Activated CD8-positive, alpha-beta memory T cell treated with anti-CD3 and anti-CD28 coated beads, Interleukin-2, amount 10 ng/mL, durations not matched to agents 7 days and 5 days (primary cell): ENCODE measurements at regions not wholly inside any gene's neighbourhood (a gene's known extent, or its start where the extent isn't known, plus 50 kb on each side); places are given as distances from the start of the nearest gene placed in this dataset.

ENCODE experiments used
- ATAC-seq: fragments of 150-1000 bp; cut with Tn5 transposase; one replicate; pipeline ENCODE4 v1.10.0; 2021; ENCODE audit warnings: moderate library complexity
- CTCF ChIA-PET: fragments of 350-600 bp; sonication (Branson Sonifier 250); formaldehyde crosslinking; loops from one replicate; lab custom pipeline; 2021; ENCODE audit warnings: antibody characterized with exemption; lab: Charles Lee
- DNase-seq: peaks from one replicate; pipeline ENCODE4 v3.0.0-alpha.2; 2020
- H3K27ac Mint-ChIP-seq: one replicate; pipeline ENCODE4 v1.8.0; 2021; ENCODE audit warnings: mild to moderate bottlenecking, mixed read lengths
- H3K27me3 Mint-ChIP-seq: one replicate; pipeline ENCODE4 v1.8.0; 2021; ENCODE audit warnings: mixed read lengths
- H3K36me3 Mint-ChIP-seq: one replicate; pipeline ENCODE4 v1.8.0; 2021; ENCODE audit warnings: mild to moderate bottlenecking, mixed read lengths
- H3K4me1 Mint-ChIP-seq: one replicate; pipeline ENCODE4 v1.8.0; 2021; ENCODE audit warnings: mixed read lengths
- H3K4me3 Mint-ChIP-seq: one replicate; pipeline ENCODE4 v1.8.0; 2021; ENCODE audit warnings: mild to moderate bottlenecking, moderate library complexity, mixed read lengths
- H3K9me3 Mint-ChIP-seq: one replicate; pipeline ENCODE4 v1.8.0; 2022; ENCODE audit warnings: low read depth, mixed read lengths

- ATAC-seq = no peak
- no peak for DNase-seq
- no peak overlapping the region for H3K4me3 Mint-ChIP-seq
- no peak overlapping the region for H3K27ac Mint-ChIP-seq
- H3K36me3 Mint-ChIP-seq = no peaks in the 10 kb centered on the region
- no peaks in the 10 kb centered on the region for H3K4me1 Mint-ChIP-seq
- no peaks in the 10 kb centered on the region for H3K9me3 Mint-ChIP-seq
- H3K27me3 Mint-ChIP-seq = peaks cover 21% of the 10 kb centered on the region
- CTCF ChIA-PET = no interaction called here
These were observed 389.4 kb downstream of the NPIPA8 start for GRCh38 chr16:17947165-17947564.

GRCh38 chr16:17945080-17945601, 391.4 kb downstream of the NPIPA8 start:
- Mint-ChIP-seq H3K27me3 (peaks cover 23% of the 10 kb centered on the region), H3K4me3 (no peak overlapping the region), H3K4me1 (no peaks in the 10 kb centered on the region), H3K36me3 (no peaks in the 10 kb centered on the region), H3K27ac (no peak overlapping the region), H3K9me3 (no peaks in the 10 kb centered on the region)
- CTCF ChIA-PET = no interaction called here
- no peak for ATAC-seq
- no peak for DNase-seq

DNA sequence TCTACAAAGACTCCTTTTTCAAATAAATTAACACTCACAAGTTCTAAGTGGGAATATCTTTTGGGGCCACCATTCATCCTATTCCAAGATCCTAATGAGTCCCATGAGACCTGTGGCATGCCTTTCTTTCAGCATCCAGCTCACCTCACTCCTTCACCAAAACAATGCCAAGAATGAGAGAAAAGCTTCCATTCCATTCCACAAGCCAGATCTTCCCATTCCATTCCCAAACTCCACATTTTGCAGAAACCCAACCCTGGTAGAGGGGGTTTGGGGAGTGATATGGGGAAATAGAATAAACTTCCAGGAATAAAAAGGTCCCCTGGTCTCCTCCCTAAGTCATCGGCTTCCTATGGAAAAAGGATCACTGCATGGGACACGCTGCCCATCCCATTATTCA, 392.2 kb downstream of the NPIPA8 start:
- no peak for ATAC-seq
- peaks cover 16% of the 10 kb centered on the region for H3K27me3 Mint-ChIP-seq

DNA sequence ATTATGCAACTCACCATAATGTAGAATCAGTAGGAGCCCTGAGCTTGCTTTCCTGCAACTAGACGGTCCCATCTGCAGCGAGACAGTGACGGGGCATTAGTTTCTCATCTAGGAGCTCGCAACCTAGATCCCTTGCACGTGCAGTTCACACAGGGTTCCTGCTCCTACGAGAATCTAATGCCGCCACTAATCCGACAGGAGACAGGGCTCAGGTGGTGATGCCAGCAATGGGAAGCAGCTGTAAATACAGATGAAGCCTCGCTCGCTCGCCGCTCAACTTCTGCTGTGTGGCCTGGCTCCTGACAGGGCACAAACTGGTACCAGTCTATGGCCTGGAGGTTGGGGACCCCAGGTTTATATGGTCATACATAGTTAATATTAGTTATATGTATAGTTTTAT, 394.5 kb downstream of the NPIPA8 start:
- no peak for ATAC-seq
- Mint-ChIP-seq H3K4me1 (peaks cover 13% of the 10 kb centered on the region), H3K9me3 (no peaks in the 10 kb centered on the region), H3K27ac (no peak overlapping the region), H3K27me3 (peaks cover 7% of the 10 kb centered on the region), H3K4me3 (no peak overlapping the region), H3K36me3 (no peaks in the 10 kb centered on the region)
- CTCF ChIA-PET = no interaction called here
- DNase-seq = no peak

More for the DNA sequence above, 392.2 kb downstream of the NPIPA8 start:
- Mint-ChIP-seq H3K4me1 (peaks cover 4% of the 10 kb centered on the region), H3K4me3 (no peak overlapping the region), H3K9me3 (no peaks in the 10 kb centered on the region), H3K27ac (no peak overlapping the region), H3K36me3 (no peaks in the 10 kb centered on the region)
- no peak for DNase-seq
- CTCF ChIA-PET = no interaction called here

- no peak overlapping the region for H3K4me3 Mint-ChIP-seq
- ATAC-seq (no peak), DNase-seq (no peak)
- CTCF ChIA-PET = no interaction called here
- no peaks in the 10 kb centered on the region for H3K36me3 Mint-ChIP-seq
- no peaks in the 10 kb centered on the region for H3K9me3 Mint-ChIP-seq
- peaks cover 5% of the 10 kb centered on the region for H3K27me3 Mint-ChIP-seq
- H3K27ac Mint-ChIP-seq = no peak overlapping the region
- H3K4me1 Mint-ChIP-seq = peaks cover 13% of the 10 kb centered on the region
These were observed 395.8 kb downstream of the NPIPA8 start for GRCh38 chr16:17940584-17941364.

DNA sequence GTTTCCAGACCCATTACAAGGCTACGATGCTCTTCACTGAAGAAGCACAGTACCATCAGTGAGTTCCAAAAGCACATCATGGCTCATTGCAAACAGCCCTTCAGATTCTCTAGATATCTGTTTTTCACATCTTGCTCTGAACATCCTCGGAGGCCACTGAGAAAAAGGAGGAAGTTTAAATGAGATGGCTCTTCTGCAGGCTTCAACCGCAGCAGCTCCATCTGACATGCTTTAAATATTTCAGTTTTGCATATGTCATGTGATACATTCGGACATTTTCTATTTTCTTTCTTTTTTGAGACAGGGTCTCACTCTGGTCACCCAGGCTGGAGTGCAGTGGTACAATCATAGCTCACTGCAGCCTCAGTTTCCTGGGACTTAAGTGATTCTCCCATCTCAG, 396.8 kb downstream of the NPIPA8 start:
- Mint-ChIP-seq H3K9me3 (no peaks in the 10 kb centered on the region), H3K4me1 (peaks cover 13% of the 10 kb centered on the region), H3K36me3 (no peaks in the 10 kb centered on the region), H3K27me3 (peaks cover 3% of the 10 kb centered on the region), H3K27ac (peak overlapping the region; percentile 24), H3K4me3 (no peak overlapping the region)
- ATAC-seq (no peak), DNase-seq (no peak)
- CTCF ChIA-PET = no interaction called here

DNA sequence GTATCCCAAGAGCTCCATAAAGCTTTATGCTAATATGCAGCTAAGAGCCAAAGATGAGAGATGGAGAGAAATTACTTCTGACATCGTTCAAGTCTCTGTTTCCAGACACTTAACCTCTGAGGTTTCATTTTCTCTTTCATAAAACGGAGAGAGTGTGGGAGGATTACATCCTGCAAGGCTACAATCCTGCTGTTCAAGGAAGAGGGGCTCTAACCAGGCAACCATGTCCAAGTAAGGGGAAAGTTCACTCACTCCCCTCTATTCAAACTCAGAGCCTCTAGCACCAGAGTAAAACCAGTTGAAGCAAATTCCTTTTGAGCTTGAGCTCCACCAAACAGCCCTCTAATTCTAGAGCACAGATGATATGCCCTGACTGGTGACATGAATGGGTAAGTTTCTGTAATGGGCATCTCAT, 397.4 kb downstream of the NPIPA8 start:
- CTCF ChIA-PET = no interaction called here
- Mint-ChIP-seq H3K36me3 (no peaks in the 10 kb centered on the region), H3K27ac (peak overlapping the region; percentile 70), H3K4me1 (peaks cover 13% of the 10 kb centered on the region), H3K27me3 (peaks cover 3% of the 10 kb centered on the region), H3K9me3 (no peaks in the 10 kb centered on the region), H3K4me3 (peak overlapping the region; percentile 59)
- DNase-seq (no peak), ATAC-seq (peak; percentile 51)

- H3K9me3 Mint-ChIP-seq = no peaks in the 10 kb centered on the region
- no peak for ATAC-seq
- peaks cover 3% of the 10 kb centered on the region for H3K27me3 Mint-ChIP-seq
- no peak overlapping the region for H3K27ac Mint-ChIP-seq
- H3K36me3 Mint-ChIP-seq = no peaks in the 10 kb centered on the region
- H3K4me1 Mint-ChIP-seq = peaks cover 13% of the 10 kb centered on the region
- H3K4me3 Mint-ChIP-seq = no peak overlapping the region
- CTCF ChIA-PET = no interaction called here
- no peak for DNase-seq
These were observed 398.0 kb downstream of the NPIPA8 start for GRCh38 chr16:17938546-17938945.

GRCh38 chr16:17936766-17937402, 399.7 kb downstream of the NPIPA8 start:
- DNase-seq = no peak
- ATAC-seq = no peak
- Mint-ChIP-seq H3K27me3 (peaks cover 3% of the 10 kb centered on the region), H3K4me1 (peaks cover 13% of the 10 kb centered on the region), H3K9me3 (no peaks in the 10 kb centered on the region), H3K4me3 (no peak overlapping the region), H3K36me3 (no peaks in the 10 kb centered on the region), H3K27ac (no peak overlapping the region)
- CTCF ChIA-PET = no interaction called here

DNA sequence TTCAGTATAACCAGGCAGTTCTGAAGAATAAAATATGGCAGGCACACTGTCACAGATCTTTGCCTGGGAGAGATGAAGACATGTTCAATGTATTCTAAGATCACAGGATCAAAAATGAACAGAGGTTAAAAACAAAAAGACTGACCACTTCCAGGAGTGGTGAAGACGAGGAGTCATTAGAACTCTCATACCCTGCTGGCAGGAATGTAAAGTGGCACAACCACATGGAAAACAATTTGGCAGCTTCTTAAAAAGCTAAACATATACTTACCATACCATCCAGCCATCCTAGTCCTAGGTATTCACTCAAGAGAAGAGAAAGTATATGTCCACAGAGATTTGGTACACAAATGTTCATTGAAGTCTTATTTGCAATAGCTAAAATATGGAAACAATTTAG, 406.3 kb downstream of the NPIPA8 start:
- Mint-ChIP-seq H3K27ac (no peak overlapping the region), H3K27me3 (peaks cover 5% of the 10 kb centered on the region), H3K4me1 (no peaks in the 10 kb centered on the region), H3K4me3 (no peak overlapping the region), H3K9me3 (no peaks in the 10 kb centered on the region), H3K36me3 (no peaks in the 10 kb centered on the region)
- DNase-seq (no peak), ATAC-seq (no peak)
- CTCF ChIA-PET = no interaction called here

GRCh38 chr16:17926866-17927399, 409.6 kb downstream of the NPIPA8 start:
- ATAC-seq = no peak
- Mint-ChIP-seq H3K27ac (no peak overlapping the region), H3K4me1 (no peaks in the 10 kb centered on the region), H3K36me3 (no peaks in the 10 kb centered on the region), H3K4me3 (no peak overlapping the region), H3K9me3 (no peaks in the 10 kb centered on the region), H3K27me3 (peaks cover 10% of the 10 kb centered on the region)
- DNase-seq = no peak
- CTCF ChIA-PET = no interaction called here

DNA sequence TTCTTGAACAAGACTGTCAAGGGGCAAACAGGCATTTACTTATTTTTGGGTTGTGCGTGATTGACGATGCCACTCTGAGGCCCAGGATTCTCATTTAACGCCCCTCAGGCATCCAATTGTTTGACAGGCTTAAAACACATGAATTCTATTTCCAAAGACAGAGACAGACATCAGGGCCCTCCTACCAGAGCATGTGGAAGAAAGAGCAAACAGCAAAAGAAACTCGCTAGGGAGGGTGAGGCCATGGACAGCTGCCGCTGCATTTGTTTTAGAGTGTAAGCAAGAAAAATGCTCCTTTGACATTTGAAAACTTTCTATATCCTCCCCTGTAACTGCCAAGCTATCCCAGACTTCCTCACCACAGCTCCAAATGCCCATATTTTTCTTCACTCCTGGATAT, 410.1 kb downstream of the NPIPA8 start:
- no peaks in the 10 kb centered on the region for H3K4me1 Mint-ChIP-seq
- H3K27me3 Mint-ChIP-seq = peaks cover 8% of the 10 kb centered on the region
- H3K9me3 Mint-ChIP-seq = no peaks in the 10 kb centered on the region
- H3K4me3 Mint-ChIP-seq = no peak overlapping the region
- CTCF ChIA-PET = no interaction called here
- DNase-seq (no peak), ATAC-seq (no peak)
- H3K36me3 Mint-ChIP-seq = no peaks in the 10 kb centered on the region
- H3K27ac Mint-ChIP-seq = no peak overlapping the region

- CTCF ChIA-PET = no interaction called here
- DNase-seq (no peak), ATAC-seq (no peak)
- Mint-ChIP-seq H3K4me3 (no peak overlapping the region), H3K36me3 (no peaks in the 10 kb centered on the region), H3K4me1 (no peaks in the 10 kb centered on the region), H3K27me3 (peaks cover 8% of the 10 kb centered on the region), H3K9me3 (no peaks in the 10 kb centered on the region), H3K27ac (no peak overlapping the region)
These were observed 410.8 kb downstream of the NPIPA8 start for GRCh38 chr16:17925761-17926160.
